DOHH2 (cell line): ENCODE measurements at regions not wholly inside any gene's neighbourhood (a gene's known extent, or its start where the extent isn't known, plus 50 kb on each side); places are given as distances from the start of the nearest gene placed in this dataset.

Experiments
- H3F3A ChIP-seq: fragments of 200-600 bp; sonication (generic), shearing (Covaris generic); 2 replicates; pipeline ENCODE4 v1.6.0; 2016; ENCODE audit warnings: antibody characterized with exemption, mild to moderate bottlenecking; ENCODE audit not compliant: control insufficient read depth, insufficient read depth
- H3K27ac ChIP-seq: fragments of 200-600 bp; sonication (generic); 2 replicates; pipeline ENCODE4 v1.5.1; 2014; ENCODE audit warnings: low read depth, mild to moderate bottlenecking, low read length, moderate library complexity
- H3K27me3 ChIP-seq: fragments of 200-600 bp; sonication (generic); 2 replicates; pipeline ENCODE4 v1.6.1; 2014; ENCODE audit warnings: mild to moderate bottlenecking, low read length, mixed read lengths; ENCODE audit not compliant: control insufficient read depth
- H3K36me3 ChIP-seq: fragments of 200-600 bp; sonication (generic); 2 replicates; pipeline ENCODE4 v1.6.1; 2014; ENCODE audit warnings: mild to moderate bottlenecking, low read length, moderate library complexity, mixed read lengths; ENCODE audit not compliant: control insufficient read depth
- H3K4me1 ChIP-seq: fragments of 200-600 bp; sonication (generic); 2 replicates; pipeline ENCODE4 v1.6.1; 2014; ENCODE audit warnings: mild to moderate bottlenecking, low read length, mixed read lengths; ENCODE audit not compliant: control insufficient read depth
- H3K4me2 ChIP-seq: fragments of 200-600 bp; sonication (generic); 2 replicates; pipeline ENCODE4 v1.6.0; 2014; ENCODE audit warnings: mild to moderate bottlenecking, low read length, moderate library complexity
- H3K4me3 ChIP-seq: fragments of 200-600 bp; sonication (generic); 2 replicates; pipeline ENCODE4 v1.5.1; 2014; ENCODE audit warnings: mild to moderate bottlenecking, low read length, mixed read lengths
- H3K79me2 ChIP-seq: fragments of 200-600 bp; sonication (generic); 2 replicates; pipeline ENCODE4 v1.6.1; 2014; ENCODE audit warnings: mild to moderate bottlenecking, low read length, mixed read lengths; ENCODE audit not compliant: control insufficient read depth
- H3K9me2 ChIP-seq: fragments of 200-600 bp; sonication (generic); replicated peaks from 2 replicates; pipeline ENCODE4 v1.6.1; 2014; ENCODE audit warnings: mild to moderate bottlenecking, low read length, mixed read lengths; ENCODE audit not compliant: control insufficient read depth
- H3K9me3 ChIP-seq: fragments of 200-600 bp; sonication (generic); 2 replicates; pipeline ENCODE4 v1.6.1; 2014; ENCODE audit warnings: antibody characterized with exemption, low read length, mixed read lengths; ENCODE audit not compliant: control insufficient read depth, insufficient read depth
- H4K20me1 ChIP-seq: fragments of 200-600 bp; sonication (generic); 2 replicates; pipeline ENCODE4 v1.6.0; 2014; ENCODE audit warnings: low read depth, mild to moderate bottlenecking, antibody characterized with exemption, low read length, moderate library complexity; ENCODE audit not compliant: control insufficient read depth, insufficient read depth
- CTCF ChIP-seq: fragments of 200-600 bp; sonication (generic); IDR thresholded peaks from one replicate; pipeline ENCODE4 v1.5.1; 2014; ENCODE audit warnings: antibody characterized with exemption, mild to moderate bottlenecking, low read depth, low read length; ENCODE audit not compliant: poor library complexity, severe bottlenecking
- EZH2phosphoT487 ChIP-seq: fragments of 200-600 bp; sonication (generic); IDR thresholded peaks from 2 replicates; pipeline ENCODE4 v1.6.1; 2017; ENCODE audit warnings: borderline replicate concordance, mild to moderate bottlenecking, antibody characterized with exemption, low read length, moderate library complexity, mixed read lengths

DNA sequence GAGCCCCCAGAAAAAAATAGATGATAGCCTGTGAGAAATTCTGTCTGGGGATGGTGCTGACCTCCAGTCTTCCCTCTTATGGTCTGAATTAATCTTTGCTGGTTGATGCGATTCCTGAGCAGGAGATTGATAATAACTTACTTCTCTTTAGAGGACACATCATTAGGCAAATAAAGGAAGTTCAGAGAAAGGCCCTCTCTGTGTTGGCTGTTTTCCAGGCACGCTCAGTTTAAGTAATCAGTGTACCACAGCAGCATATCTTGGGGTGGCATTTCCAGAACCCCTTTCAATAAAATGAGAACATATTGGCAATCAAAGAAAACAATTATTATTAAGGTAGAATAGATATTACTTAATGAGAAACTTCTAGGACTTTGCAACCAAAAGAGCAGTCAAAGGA, 1129.3 kb upstream of the RAG2 start:
- Histone ChIP-seq H3K79me2 (no peaks in the 10 kb centered on the region), H3K9me2 (no peaks in the 10 kb centered on the region), H3K4me3 (no peak overlapping the region), H3F3A (no peaks in the 10 kb centered on the region), H3K27ac (no peak overlapping the region), H3K9me3 (no peaks in the 10 kb centered on the region), H3K36me3 (no peaks in the 10 kb centered on the region), H3K4me2 (no peak overlapping the region), H3K27me3 (no peaks in the 10 kb centered on the region), H4K20me1 (no peaks in the 10 kb centered on the region), H3K4me1 (no peaks in the 10 kb centered on the region)
- TF ChIP-seq CTCF (no peak), EZH2phosphoT487 (no peak)

DNA sequence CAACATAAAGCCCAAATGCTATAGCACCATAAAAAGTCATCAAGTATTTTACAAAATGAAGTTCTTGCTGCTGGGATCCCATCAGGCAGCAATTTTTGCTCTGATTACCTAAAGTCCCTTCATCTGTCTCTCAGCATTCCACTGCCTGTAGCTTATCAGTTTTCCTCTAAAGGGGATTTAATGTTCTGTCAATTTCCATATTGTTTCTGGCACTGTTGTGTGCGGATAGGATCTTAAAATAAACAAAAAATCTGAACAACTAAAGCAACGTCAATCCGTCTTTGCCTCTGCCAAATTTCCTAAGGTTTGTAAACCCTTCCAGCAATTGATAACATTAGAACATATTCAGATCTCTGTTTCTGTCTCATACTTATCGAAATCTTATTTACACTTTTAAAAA, 1126.3 kb upstream of the RAG2 start:
- no peak for TF ChIP-seq CTCF
- TF ChIP-seq EZH2phosphoT487: no peak
- H3K36me3 ChIP-seq: no peaks in the 10 kb centered on the region
- no peak overlapping the region for H3K27ac ChIP-seq
- H4K20me1 ChIP-seq: no peaks in the 10 kb centered on the region
- H3K4me1 ChIP-seq: no peaks in the 10 kb centered on the region
- no peak overlapping the region for H3K4me2 ChIP-seq
- H3K27me3 ChIP-seq: no peaks in the 10 kb centered on the region
- H3K9me3 ChIP-seq: no peaks in the 10 kb centered on the region
- no peaks in the 10 kb centered on the region for H3K79me2 ChIP-seq
- H3K9me2 ChIP-seq: no peaks in the 10 kb centered on the region
- H3K4me3 ChIP-seq: no peak overlapping the region
- H3F3A ChIP-seq: no peaks in the 10 kb centered on the region

GRCh38 chr11:37721485-37721884, 1123.4 kb upstream of the RAG2 start:
- no peak overlapping the region for H3K27ac ChIP-seq
- TF ChIP-seq CTCF: no peak
- TF ChIP-seq EZH2phosphoT487: no peak
- no peaks in the 10 kb centered on the region for H3F3A ChIP-seq
- H4K20me1 ChIP-seq: no peaks in the 10 kb centered on the region
- H3K36me3 ChIP-seq: no peaks in the 10 kb centered on the region
- H3K27me3 ChIP-seq: no peaks in the 10 kb centered on the region
- H3K9me3 ChIP-seq: no peaks in the 10 kb centered on the region
- H3K9me2 ChIP-seq: no peaks in the 10 kb centered on the region
- H3K4me1 ChIP-seq: no peaks in the 10 kb centered on the region
- no peak overlapping the region for H3K4me2 ChIP-seq
- H3K4me3 ChIP-seq: no peak overlapping the region
- H3K79me2 ChIP-seq: no peaks in the 10 kb centered on the region
